ENCODE measurements at regions not wholly inside any gene's neighbourhood (a gene's known extent, or its start where the extent isn't known, plus 50 kb on each side); places are given as distances from the start of the nearest gene placed in this dataset.

- WGBS (ENCODE audit: insufficient coverage), result no CpG with 5 or more reads among the region's 2 CpGs
- Mint-ChIP-seq H3K4me1 (no peaks in the 10 kb centered on the region), H3K4me3 (no peak overlapping the region), H3K27me3 (no peaks in the 10 kb centered on the region), H3K27ac (no peak overlapping the region), H3K9me3 (ENCODE audit: insufficient read depth) (peaks cover 2% of the 10 kb centered on the region)
- Histone ChIP-seq H4K20me1 (ENCODE audit: control insufficient read depth, insufficient read depth, low read length, poor library complexity, severe bottlenecking) (no peaks in the 10 kb centered on the region), H3K27me3 (replicated peaks in 1 of 4; ENCODE audit: control extremely low read depth in 1 of 4, control insufficient read depth in 3 of 4, insufficient read depth in 4 of 4, low read length in 3 of 4) (no peaks in the 10 kb centered on the region), H3K4me1 (ENCODE audit: control insufficient read depth in 2 of 2, insufficient read depth in 2 of 2, low read length in 2 of 2) (no peaks in the 10 kb centered on the region), H3K9me3 (ENCODE audit: control extremely low read depth in 1 of 3, control insufficient read depth in 2 of 3, insufficient read depth in 1 of 3, low read length in 2 of 3) (peaks cover 0 to 1% (median 0%) of the 10 kb centered on the region in 3 donors), H2AFZ (ENCODE audit: insufficient read depth, low read depth, low read length, poor library complexity, severe bottlenecking) (no peak overlapping the region), H3K4me3 (ENCODE audit: control extremely low read depth in 1 of 5, extremely low read depth in 1 of 5, insufficient read depth in 1 of 5, low read depth in 2 of 5, low read length in 4 of 5) (no peak overlapping the region), H3K4me2 (replicated peaks; ENCODE audit: low read depth, low read length, poor library complexity, severe bottlenecking) (no peak overlapping the region), H3K79me2 (ENCODE audit: control insufficient read depth, insufficient read depth, low read length) (no peaks in the 10 kb centered on the region), H3K9ac (ENCODE audit: low read length) (no peak overlapping the region), H3K27ac (ENCODE audit: low read length in 2 of 2) (no peak overlapping the region), H3K36me3 (replicated peaks in 1 of 2; ENCODE audit: control extremely low read depth in 1 of 2, control insufficient read depth in 1 of 2, extremely low read depth in 1 of 2, insufficient read depth in 2 of 2, low read length in 1 of 2) (no peaks in the 10 kb centered on the region)
- TF ChIP-seq CTCF (IDR thresholded peaks at IDR 0.05), result no peak
- no peak for TF ChIP-seq EZH2 (IDR thresholded peaks at IDR 0.05; ENCODE audit: borderline replicate concordance, insufficient read depth, low read depth, low read length, poor library complexity, severe bottlenecking)
- DNase-seq (no peak), ATAC-seq (ENCODE audit: low read depth) (no peak)
- ChIA-PET POLR2A (no interaction called here), CTCF (no interaction called here)
- intact Hi-C loops (cut with micrococcal nuclease), result no loop called here
These were observed 130.2 kb downstream of the IFI44 start for GRCh38 chr1:78779831-78780230.

DNA sequence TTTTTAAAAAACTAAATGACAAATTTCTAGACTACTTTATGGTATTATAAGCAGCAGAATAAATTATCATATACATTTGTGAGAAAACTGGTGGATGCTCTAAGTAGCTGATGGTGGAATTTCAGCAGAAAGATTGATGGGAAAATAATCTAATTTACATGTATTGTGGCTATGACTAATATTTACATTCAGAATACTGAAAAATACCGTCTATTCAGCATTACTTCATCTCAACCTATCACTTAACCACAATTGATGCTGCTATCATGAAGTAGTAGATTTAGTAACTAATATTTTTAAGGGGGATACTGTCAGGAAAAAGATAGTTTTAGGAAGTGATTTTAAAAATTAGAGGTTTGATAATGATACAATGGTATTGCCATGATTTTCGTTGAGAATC lies 137.9 kb downstream of the IFI44 start:
- CTCF ChIA-PET, result no interaction called here
- ATAC-seq (ENCODE audit: low read depth), result no peak

More for the DNA sequence above, 137.9 kb downstream of the IFI44 start:
- no peaks in the 10 kb centered on the region for H3K79me2 ChIP-seq (ENCODE audit: control insufficient read depth, insufficient read depth, low read length)
- H3K9ac ChIP-seq (ENCODE audit: low read length), result no peak overlapping the region
- no peak overlapping the region for H3K27ac ChIP-seq (ENCODE audit: low read length in 2 of 2)
- DNase-seq, result no peak
- H3K36me3 ChIP-seq (replicated peaks in 1 of 2; ENCODE audit: control extremely low read depth in 1 of 2, control insufficient read depth in 1 of 2, extremely low read depth in 1 of 2, insufficient read depth in 2 of 2, low read length in 1 of 2), result no peaks in the 10 kb centered on the region
- H3K4me2 ChIP-seq (replicated peaks; ENCODE audit: low read depth, low read length, poor library complexity, severe bottlenecking), result no peak overlapping the region
- H3K4me1 Mint-ChIP-seq, result no peaks in the 10 kb centered on the region
- H3K4me3 ChIP-seq (ENCODE audit: control extremely low read depth in 1 of 5, extremely low read depth in 1 of 5, insufficient read depth in 1 of 5, low read depth in 2 of 5, low read length in 4 of 5), result no peak overlapping the region
- H3K9me3 ChIP-seq (ENCODE audit: control extremely low read depth in 1 of 3, control insufficient read depth in 2 of 3, insufficient read depth in 1 of 3, low read length in 2 of 3), result no peaks in the 10 kb centered on the region
- H3K27ac Mint-ChIP-seq, result no peak overlapping the region
- H2AFZ ChIP-seq (ENCODE audit: insufficient read depth, low read depth, low read length, poor library complexity, severe bottlenecking), result no peak overlapping the region
- no peak overlapping the region for H3K4me3 Mint-ChIP-seq
- H3K27me3 ChIP-seq (replicated peaks in 1 of 4; ENCODE audit: control extremely low read depth in 1 of 4, control insufficient read depth in 3 of 4, insufficient read depth in 4 of 4, low read length in 3 of 4), result no peaks in the 10 kb centered on the region
- H3K4me1 ChIP-seq (ENCODE audit: control insufficient read depth in 2 of 2, insufficient read depth in 2 of 2, low read length in 2 of 2), result no peaks in the 10 kb centered on the region
- H4K20me1 ChIP-seq (ENCODE audit: control insufficient read depth, insufficient read depth, low read length, poor library complexity, severe bottlenecking), result no peaks in the 10 kb centered on the region
- intact Hi-C loops (cut with micrococcal nuclease), result no loop called here
- POLR2A ChIA-PET, result no interaction called here
- no peak for TF ChIP-seq CTCF (IDR thresholded peaks at IDR 0.05)
- no peak for TF ChIP-seq EZH2 (IDR thresholded peaks at IDR 0.05; ENCODE audit: borderline replicate concordance, insufficient read depth, low read depth, low read length, poor library complexity, severe bottlenecking)
- H3K27me3 Mint-ChIP-seq, result no peaks in the 10 kb centered on the region
- WGBS (ENCODE audit: insufficient coverage), result no CpG with 5 or more reads among the region's 2 CpGs
- H3K9me3 Mint-ChIP-seq (ENCODE audit: insufficient read depth), result no peaks in the 10 kb centered on the region

All from B cell (primary cell).